Stimulated activated memory B cell treated with anti-CD40 and anti-IgM and Interleukin-4, amounts not matched to agents 10 μg/mL and 1 μg/mL and 100 μg/mL, for 72 hours (primary cell): ENCODE measurements at regions not wholly inside any gene's neighbourhood (a gene's known extent, or its start where the extent isn't known, plus 50 kb on each side); places are given as distances from the start of the nearest gene placed in this dataset.

Experiments used
- ATAC-seq: fragments of 150-1000 bp; cut with Tn5 transposase; 2 replicates; pipeline ENCODE4 v1.10.0; 2021
- H3K27ac Mint-ChIP-seq: one replicate; pipeline ENCODE4 v1.8.0; 2022; ENCODE audit warnings: mild to moderate bottlenecking, mixed read lengths
- H3K27me3 Mint-ChIP-seq: one replicate; pipeline ENCODE4 v1.8.0; 2022; ENCODE audit warnings: mixed read lengths
- H3K36me3 Mint-ChIP-seq: one replicate; pipeline ENCODE4 v1.8.0; 2022; ENCODE audit warnings: mixed read lengths
- H3K4me1 Mint-ChIP-seq: one replicate; pipeline ENCODE4 v1.8.0; 2022; ENCODE audit warnings: mixed read lengths
- H3K4me3 Mint-ChIP-seq: one replicate; pipeline ENCODE4 v1.8.0; 2022; ENCODE audit warnings: mild to moderate bottlenecking, moderate library complexity, mixed read lengths
- H3K9me3 Mint-ChIP-seq: one replicate; pipeline ENCODE4 v1.8.0; 2022; ENCODE audit warnings: mixed read lengths

- peaks cover 6% of the 10 kb centered on the region for H3K9me3 Mint-ChIP-seq
- H3K4me3 Mint-ChIP-seq, result no peak overlapping the region
- H3K27ac Mint-ChIP-seq, result no peak overlapping the region
- H3K36me3 Mint-ChIP-seq, result no peaks in the 10 kb centered on the region
- peaks cover 11% of the 10 kb centered on the region for H3K27me3 Mint-ChIP-seq
- H3K4me1 Mint-ChIP-seq, result no peaks in the 10 kb centered on the region
- no peak for ATAC-seq
Observed at GRCh38 chr12:100675432-100675831, 101.9 kb downstream of the GAS2L3 start.

DNA sequence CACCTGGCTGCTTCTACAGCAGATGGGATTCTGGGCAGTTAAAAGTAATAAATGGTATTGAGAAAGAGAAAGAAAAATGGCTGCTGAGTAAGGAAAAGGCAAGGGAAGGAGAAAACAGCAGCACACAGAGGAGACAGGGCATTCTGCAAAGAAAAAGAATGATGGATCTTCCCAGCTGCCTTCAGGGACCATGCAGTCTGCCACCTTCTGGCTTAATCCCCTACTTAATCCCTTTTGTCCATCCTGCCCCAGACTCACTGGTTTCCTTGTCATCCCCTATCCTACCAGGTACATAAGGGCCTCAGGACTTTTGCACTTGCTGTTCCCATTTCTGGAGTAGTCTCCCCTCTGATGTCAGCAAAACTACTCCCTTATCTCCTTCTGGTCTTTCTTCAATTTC is 107.6 kb downstream of the GAS2L3 start:
- no peaks in the 10 kb centered on the region for H3K27me3 Mint-ChIP-seq
- no peaks in the 10 kb centered on the region for H3K36me3 Mint-ChIP-seq
- H3K4me3 Mint-ChIP-seq, result no peak overlapping the region
- H3K27ac Mint-ChIP-seq, result no peak overlapping the region
- peaks cover 13% of the 10 kb centered on the region for H3K9me3 Mint-ChIP-seq
- H3K4me1 Mint-ChIP-seq, result no peaks in the 10 kb centered on the region
- no peak for ATAC-seq

- no peaks in the 10 kb centered on the region for H3K27me3 Mint-ChIP-seq
- H3K9me3 Mint-ChIP-seq, result peaks cover 12% of the 10 kb centered on the region
- no peak overlapping the region for H3K27ac Mint-ChIP-seq
- H3K4me1 Mint-ChIP-seq, result no peaks in the 10 kb centered on the region
- H3K36me3 Mint-ChIP-seq, result no peaks in the 10 kb centered on the region
- no peak for ATAC-seq
- no peak overlapping the region for H3K4me3 Mint-ChIP-seq
Observed at GRCh38 chr12:100682178-100682577, 108.7 kb downstream of the GAS2L3 start.

- peaks cover 17% of the 10 kb centered on the region for H3K9me3 Mint-ChIP-seq
- H3K27ac Mint-ChIP-seq, result no peak overlapping the region
- no peaks in the 10 kb centered on the region for H3K27me3 Mint-ChIP-seq
- no peak for ATAC-seq
- H3K4me1 Mint-ChIP-seq, result no peaks in the 10 kb centered on the region
- H3K4me3 Mint-ChIP-seq, result no peak overlapping the region
- H3K36me3 Mint-ChIP-seq, result no peaks in the 10 kb centered on the region
Observed at GRCh38 chr12:100687686-100688085, 106.9 kb upstream of the ANO4 start.

DNA sequence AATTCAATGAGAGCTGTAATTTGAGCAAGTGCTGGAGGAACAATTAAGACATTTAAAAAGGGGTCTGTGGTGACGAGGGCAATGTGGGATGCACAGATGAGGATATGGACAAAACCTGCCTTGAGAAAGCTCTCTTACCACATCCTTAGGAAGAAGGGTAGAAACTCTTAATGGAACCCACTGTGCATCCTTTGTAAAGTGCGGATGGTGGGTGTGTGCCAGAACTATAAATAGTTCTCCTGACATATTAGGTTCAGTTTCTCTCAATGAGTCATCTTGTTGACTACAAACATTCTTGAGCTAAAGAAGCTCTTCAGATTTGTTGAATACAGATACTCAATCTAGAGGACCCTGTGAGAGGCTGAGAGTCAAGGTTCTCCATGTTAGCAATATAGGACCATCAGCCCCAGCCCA is 106.1 kb upstream of the ANO4 start:
- ATAC-seq, result no peak
- Mint-ChIP-seq H3K27ac (no peak overlapping the region), H3K4me3 (no peak overlapping the region), H3K9me3 (peaks cover 18% of the 10 kb centered on the region), H3K36me3 (no peaks in the 10 kb centered on the region), H3K27me3 (no peaks in the 10 kb centered on the region), H3K4me1 (no peaks in the 10 kb centered on the region)

GRCh38 chr12:100692502-100692901 is 102.1 kb upstream of the ANO4 start:
- Mint-ChIP-seq H3K36me3 (no peaks in the 10 kb centered on the region), H3K4me3 (no peak overlapping the region), H3K4me1 (no peaks in the 10 kb centered on the region), H3K27me3 (peaks cover 11% of the 10 kb centered on the region), H3K27ac (no peak overlapping the region), H3K9me3 (peaks cover 11% of the 10 kb centered on the region)
- ATAC-seq, result no peak

DNA sequence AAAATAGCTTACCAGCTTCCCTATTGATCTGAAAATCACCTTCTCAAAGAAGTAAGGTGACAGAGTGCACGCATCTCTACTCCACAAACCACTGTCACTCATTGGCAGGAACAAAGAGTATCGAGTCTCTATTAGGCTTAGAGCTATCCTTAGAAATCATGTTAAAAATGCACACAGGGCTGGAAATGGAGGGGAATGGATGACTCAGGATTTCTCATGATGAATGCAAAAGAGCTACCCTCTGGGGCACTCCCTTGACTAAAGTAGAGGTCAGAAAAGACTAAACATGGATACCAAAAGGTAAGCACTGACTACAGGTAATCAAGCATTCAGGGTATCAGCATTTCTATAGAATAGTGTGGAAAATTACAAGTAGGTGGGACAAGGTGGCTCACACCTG is 96.1 kb upstream of the ANO4 start:
- Mint-ChIP-seq H3K27me3 (peaks cover 19% of the 10 kb centered on the region), H3K27ac (no peak overlapping the region), H3K36me3 (no peaks in the 10 kb centered on the region), H3K9me3 (peaks cover 4% of the 10 kb centered on the region), H3K4me1 (peaks cover 14% of the 10 kb centered on the region), H3K4me3 (no peak overlapping the region)
- ATAC-seq, result no peak

GRCh38 chr12:100699209-100699608 is 95.4 kb upstream of the ANO4 start:
- Mint-ChIP-seq H3K27ac (no peak overlapping the region), H3K4me3 (no peak overlapping the region), H3K9me3 (peaks cover 4% of the 10 kb centered on the region), H3K36me3 (no peaks in the 10 kb centered on the region), H3K27me3 (peaks cover 19% of the 10 kb centered on the region), H3K4me1 (peaks cover 14% of the 10 kb centered on the region)
- ATAC-seq, result peak; percentile 68

DNA sequence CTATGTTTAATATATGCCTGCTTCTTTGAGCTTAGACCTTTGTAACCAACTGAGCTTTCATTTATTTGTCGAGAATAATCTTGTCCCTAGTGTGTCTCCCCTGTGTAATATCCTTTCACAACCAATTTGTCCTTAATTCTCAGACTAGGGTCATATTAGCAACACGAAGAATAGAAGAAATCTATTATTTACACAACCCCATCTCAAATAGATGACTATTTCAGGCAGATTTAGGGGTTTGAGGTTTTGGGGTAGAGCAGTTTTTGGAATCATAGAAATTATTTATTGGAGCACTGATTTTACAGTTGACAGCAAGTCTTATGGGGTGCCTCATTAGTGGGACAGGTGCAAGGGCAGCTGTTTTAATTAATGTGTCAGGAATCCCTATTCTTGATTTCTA is 91.2 kb upstream of the ANO4 start:
- Mint-ChIP-seq H3K4me1 (peaks cover 11% of the 10 kb centered on the region), H3K9me3 (no peaks in the 10 kb centered on the region), H3K36me3 (no peaks in the 10 kb centered on the region), H3K4me3 (no peak overlapping the region), H3K27me3 (peaks cover 8% of the 10 kb centered on the region), H3K27ac (no peak overlapping the region)
- no peak for ATAC-seq

- Mint-ChIP-seq H3K27ac (no peak overlapping the region), H3K4me1 (peaks cover 5% of the 10 kb centered on the region), H3K27me3 (peaks cover 8% of the 10 kb centered on the region), H3K9me3 (no peaks in the 10 kb centered on the region), H3K4me3 (no peak overlapping the region), H3K36me3 (no peaks in the 10 kb centered on the region)
- ATAC-seq, result no peak
Observed at GRCh38 chr12:100703868-100704267, 90.7 kb upstream of the ANO4 start.

DNA sequence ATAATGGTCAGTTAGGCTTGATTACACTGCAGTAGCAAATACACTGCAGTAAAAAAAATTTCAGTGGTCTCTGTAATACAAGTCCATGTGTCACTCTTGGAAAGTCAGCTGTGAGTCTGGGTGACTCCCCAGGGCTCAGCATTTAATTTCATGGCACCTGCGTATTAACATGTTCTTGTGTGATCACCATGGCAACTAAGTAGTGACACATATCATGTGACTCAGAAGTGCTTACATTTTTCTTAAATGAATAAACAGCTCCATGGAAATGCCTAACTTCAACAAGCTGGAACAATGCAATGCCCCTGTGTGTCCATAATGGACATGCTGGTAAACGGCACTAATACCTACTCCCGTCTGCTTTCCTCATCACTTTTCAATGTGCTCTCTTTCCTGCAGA is 88.5 kb upstream of the ANO4 start:
- no peaks in the 10 kb centered on the region for H3K36me3 Mint-ChIP-seq
- ATAC-seq, result no peak
- peaks cover 7% of the 10 kb centered on the region for H3K27me3 Mint-ChIP-seq
- no peak overlapping the region for H3K4me3 Mint-ChIP-seq
- no peak overlapping the region for H3K27ac Mint-ChIP-seq
- no peaks in the 10 kb centered on the region for H3K9me3 Mint-ChIP-seq
- no peaks in the 10 kb centered on the region for H3K4me1 Mint-ChIP-seq

DNA sequence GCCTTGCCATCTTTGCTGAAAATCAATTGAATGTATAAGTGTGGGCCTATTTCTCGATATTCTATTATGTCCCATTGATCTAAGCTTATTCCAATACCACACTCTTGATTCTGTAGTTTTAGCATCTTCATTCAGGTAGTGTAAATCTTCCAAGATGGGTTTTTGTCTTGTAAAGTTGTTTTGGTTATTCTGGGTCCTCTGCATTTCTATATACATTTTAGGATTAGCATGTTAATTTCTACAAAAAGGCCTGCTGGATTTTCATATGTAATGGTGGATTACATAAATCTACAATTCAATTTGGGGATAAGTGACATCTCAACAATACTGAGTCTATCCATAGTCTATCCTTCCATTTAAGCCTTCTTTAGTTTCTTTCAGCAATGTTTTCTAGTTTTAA is 86.0 kb upstream of the ANO4 start:
- no peaks in the 10 kb centered on the region for H3K36me3 Mint-ChIP-seq
- no peak overlapping the region for H3K27ac Mint-ChIP-seq
- H3K27me3 Mint-ChIP-seq, result no peaks in the 10 kb centered on the region
- no peak for ATAC-seq
- H3K4me1 Mint-ChIP-seq, result no peaks in the 10 kb centered on the region
- H3K4me3 Mint-ChIP-seq, result no peak overlapping the region
- no peaks in the 10 kb centered on the region for H3K9me3 Mint-ChIP-seq

GRCh38 chr12:100715976-100716944 is 78.3 kb upstream of the ANO4 start:
- Mint-ChIP-seq H3K27ac (no peak overlapping the region), H3K4me3 (no peak overlapping the region), H3K27me3 (peaks cover 26% of the 10 kb centered on the region), H3K9me3 (no peaks in the 10 kb centered on the region), H3K36me3 (no peaks in the 10 kb centered on the region), H3K4me1 (no peaks in the 10 kb centered on the region)
- ATAC-seq, result no peak

DNA sequence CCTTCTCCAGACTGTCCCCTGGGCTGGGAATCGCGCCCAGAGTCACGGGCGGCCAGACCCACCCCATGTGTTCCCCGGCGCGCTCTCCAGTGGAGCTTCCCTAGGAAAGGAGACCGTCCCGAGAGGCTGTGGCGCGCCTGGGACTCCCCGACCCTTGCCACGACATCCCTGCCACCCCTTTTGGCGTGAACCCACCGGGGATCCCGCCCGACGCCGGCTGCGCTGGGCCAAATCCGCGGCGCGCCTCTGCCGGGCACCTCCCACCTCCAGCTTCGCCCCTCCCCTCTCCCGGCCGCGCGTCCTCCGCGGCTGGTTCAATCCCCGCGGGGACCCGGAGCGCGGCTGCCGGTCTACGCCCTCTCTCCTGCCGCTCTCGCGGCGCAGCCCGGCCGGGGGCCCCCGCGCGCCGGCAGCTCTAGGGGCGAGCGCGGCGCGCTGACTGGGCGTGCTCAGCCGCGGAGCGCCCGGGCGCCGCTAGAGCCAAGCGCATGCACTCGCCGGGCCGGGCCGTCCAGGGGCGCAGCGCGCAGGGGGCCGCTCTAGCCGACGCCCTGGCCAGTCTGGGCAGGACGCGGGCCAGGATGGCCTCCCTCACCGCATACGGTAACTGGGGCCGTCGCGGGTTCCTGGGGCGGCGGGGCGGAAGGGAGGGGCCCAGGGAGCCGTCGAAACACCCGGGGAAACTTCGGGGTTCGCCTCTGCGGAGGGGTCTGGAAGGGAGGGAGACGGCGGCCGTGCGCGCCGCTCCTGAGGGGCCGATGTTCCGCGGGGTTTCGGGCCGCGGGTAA is 77.4 kb upstream of the ANO4 start:
- H3K27me3 Mint-ChIP-seq, result peaks cover 26% of the 10 kb centered on the region
- ATAC-seq, result no peak

GRCh38 chr12:100717733-100718067 is 76.9 kb upstream of the ANO4 start:
- H3K36me3 Mint-ChIP-seq, result no peaks in the 10 kb centered on the region
- H3K9me3 Mint-ChIP-seq, result no peaks in the 10 kb centered on the region
- H3K4me3 Mint-ChIP-seq, result no peak overlapping the region
- H3K4me1 Mint-ChIP-seq, result no peaks in the 10 kb centered on the region
- H3K27me3 Mint-ChIP-seq, result peaks cover 26% of the 10 kb centered on the region
- no peak for ATAC-seq
- H3K27ac Mint-ChIP-seq, result no peak overlapping the region

More for the DNA sequence above, 77.4 kb upstream of the ANO4 start:
- no peaks in the 10 kb centered on the region for H3K9me3 Mint-ChIP-seq
- H3K36me3 Mint-ChIP-seq, result no peaks in the 10 kb centered on the region
- H3K27ac Mint-ChIP-seq, result no peak overlapping the region
- no peaks in the 10 kb centered on the region for H3K4me1 Mint-ChIP-seq
- no peak overlapping the region for H3K4me3 Mint-ChIP-seq

GRCh38 chr12:100718187-100718586 is 76.4 kb upstream of the ANO4 start:
- no peak overlapping the region for H3K4me3 Mint-ChIP-seq
- no peaks in the 10 kb centered on the region for H3K4me1 Mint-ChIP-seq
- no peaks in the 10 kb centered on the region for H3K9me3 Mint-ChIP-seq
- H3K36me3 Mint-ChIP-seq, result no peaks in the 10 kb centered on the region
- no peak for ATAC-seq
- H3K27me3 Mint-ChIP-seq, result peaks cover 26% of the 10 kb centered on the region
- H3K27ac Mint-ChIP-seq, result no peak overlapping the region
